ENCODE measurements at regions not wholly inside any gene's neighbourhood (a gene's known extent, or its start where the extent isn't known, plus 50 kb on each side); places are given as distances from the start of the nearest gene placed in this dataset.

DNA sequence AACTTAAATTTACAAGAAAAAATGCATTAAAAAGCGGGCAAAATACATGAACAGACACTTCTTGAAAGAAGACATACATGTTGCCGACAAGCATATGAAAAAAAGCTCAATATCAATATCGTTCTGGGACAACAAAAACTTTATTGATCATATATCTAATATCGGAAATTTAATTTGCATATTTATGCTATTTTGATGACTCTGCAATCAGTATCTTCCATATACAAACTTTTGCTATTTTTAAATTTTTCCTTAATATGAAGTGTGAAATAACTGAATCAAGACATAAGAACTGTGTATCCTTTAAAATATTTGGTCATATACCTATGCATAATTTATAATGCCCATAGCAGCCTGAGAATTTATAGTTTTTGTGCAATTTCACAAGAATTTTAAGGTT lies 224.6 kb downstream of the ALX1 start:
- no peak for TF ChIP-seq CTCF (conservative IDR thresholded peaks at IDR 0.05)
- no peak for TF ChIP-seq EZH2 (IDR thresholded peaks at IDR 0.05; ENCODE audit: low read depth)

All from PC-9 (cell line).